ENCODE measurements at regions not wholly inside any gene's neighbourhood (a gene's known extent, or its start where the extent isn't known, plus 50 kb on each side); places are given as distances from the start of the nearest gene placed in this dataset.
"Not testable (repeated sequence)": the region's sequence is repeated elsewhere in the genome, so short reads cannot be mapped to it uniquely, and the experiment has no call there.

GRCh38 chrX:129019412-129019811 is 503.9 kb downstream of the SMARCA1 start:
- Mint-ChIP-seq H3K9me3 (no peaks in the 10 kb centered on the region), H3K36me3 (no peaks in the 10 kb centered on the region), H3K27me3 (no peaks in the 10 kb centered on the region), H3K27ac (no peak overlapping the region), H3K4me1 (no peaks in the 10 kb centered on the region), H3K4me3 (no peak overlapping the region)
- no peak for DNase-seq (ENCODE audit: low spot score in 2 of 2)
- no peak for ATAC-seq (ENCODE audit: low read depth)

GRCh38 chrX:129015381-129015780 is 507.9 kb downstream of the SMARCA1 start:
- H3K9me3 Mint-ChIP-seq, result no peaks in the 10 kb centered on the region

GRCh38 chrX:129013574-129013973 is 509.7 kb downstream of the SMARCA1 start:
- no peaks in the 10 kb centered on the region for H3K9me3 Mint-ChIP-seq
- H3K27ac Mint-ChIP-seq, result no peak overlapping the region
- no peaks in the 10 kb centered on the region for H3K4me1 Mint-ChIP-seq
- DNase-seq (ENCODE audit: low spot score in 2 of 2) (no peak), ATAC-seq (ENCODE audit: low read depth) (no peak)
- no peaks in the 10 kb centered on the region for H3K36me3 Mint-ChIP-seq
- H3K4me3 Mint-ChIP-seq, result no peak overlapping the region
- no peaks in the 10 kb centered on the region for H3K27me3 Mint-ChIP-seq

More at GRCh38 chrX:129015381-129015780, 507.9 kb downstream of the SMARCA1 start:
- no peak for ATAC-seq (ENCODE audit: low read depth)
- H3K27ac Mint-ChIP-seq, result no peak overlapping the region
- no peak overlapping the region for H3K4me3 Mint-ChIP-seq
- DNase-seq (ENCODE audit: low spot score in 2 of 2), result no peak
- no peaks in the 10 kb centered on the region for H3K27me3 Mint-ChIP-seq
- no peaks in the 10 kb centered on the region for H3K36me3 Mint-ChIP-seq
- no peaks in the 10 kb centered on the region for H3K4me1 Mint-ChIP-seq

- no peaks in the 10 kb centered on the region for H3K27me3 Mint-ChIP-seq
- ATAC-seq (ENCODE audit: low read depth) (no peak), DNase-seq (ENCODE audit: low spot score in 2 of 2) (no peak)
- no peak overlapping the region for H3K4me3 Mint-ChIP-seq
- no peak overlapping the region for H3K27ac Mint-ChIP-seq
- H3K9me3 Mint-ChIP-seq, result no peaks in the 10 kb centered on the region
- H3K36me3 Mint-ChIP-seq, result no peaks in the 10 kb centered on the region
- no peaks in the 10 kb centered on the region for H3K4me1 Mint-ChIP-seq
Observed at GRCh38 chrX:129007631-129008030, 515.7 kb downstream of the SMARCA1 start.

GRCh38 chrX:129006491-129006890 is 516.8 kb downstream of the SMARCA1 start:
- DNase-seq (ENCODE audit: low spot score in 2 of 2), result no peak
- H3K4me1 Mint-ChIP-seq, result no peaks in the 10 kb centered on the region
- H3K36me3 Mint-ChIP-seq, result no peaks in the 10 kb centered on the region
- H3K4me3 Mint-ChIP-seq, result no peak overlapping the region
- no peaks in the 10 kb centered on the region for H3K9me3 Mint-ChIP-seq
- no peaks in the 10 kb centered on the region for H3K27me3 Mint-ChIP-seq
- H3K27ac Mint-ChIP-seq, result no peak overlapping the region
- ATAC-seq (ENCODE audit: low read depth), result no peak

GRCh38 chrX:129000797-129001196 is 522.5 kb downstream of the SMARCA1 start:
- ATAC-seq (ENCODE audit: low read depth) (no peak), DNase-seq (ENCODE audit: low spot score in 2 of 2) (no peak)
- Mint-ChIP-seq H3K9me3 (peaks cover 2% of the 10 kb centered on the region), H3K4me3 (no peak overlapping the region), H3K27me3 (no peaks in the 10 kb centered on the region), H3K36me3 (no peaks in the 10 kb centered on the region), H3K27ac (no peak overlapping the region), H3K4me1 (no peaks in the 10 kb centered on the region)

- Mint-ChIP-seq H3K27ac (no peak overlapping the region), H3K4me3 (no peak overlapping the region), H3K27me3 (no peaks in the 10 kb centered on the region), H3K9me3 (peaks cover 2% of the 10 kb centered on the region), H3K36me3 (no peaks in the 10 kb centered on the region), H3K4me1 (no peaks in the 10 kb centered on the region)
- ATAC-seq (ENCODE audit: low read depth) (no peak), DNase-seq (ENCODE audit: low spot score in 2 of 2) (no peak)
Observed at GRCh38 chrX:129000018-129000417, 523.3 kb downstream of the SMARCA1 start.

- Mint-ChIP-seq H3K36me3 (no peaks in the 10 kb centered on the region), H3K9me3 (peaks cover 3% of the 10 kb centered on the region), H3K4me1 (no peaks in the 10 kb centered on the region), H3K27ac (no peak overlapping the region), H3K4me3 (no peak overlapping the region), H3K27me3 (no peaks in the 10 kb centered on the region)
- ATAC-seq (ENCODE audit: low read depth), result no peak
- DNase-seq (ENCODE audit: low spot score in 2 of 2), result no peak
Observed at GRCh38 chrX:128992107-128992971, 531.0 kb downstream of the SMARCA1 start.

- H3K36me3 Mint-ChIP-seq, result no peaks in the 10 kb centered on the region
- ATAC-seq (ENCODE audit: low read depth) (no peak), DNase-seq (ENCODE audit: low spot score in 2 of 2) (no peak)
Observed at GRCh38 chrX:128975745-128976144, 547.5 kb downstream of the SMARCA1 start.

GRCh38 chrX:128973033-128973432 is 550.3 kb downstream of the SMARCA1 start:
- H3K4me1 Mint-ChIP-seq, result no peaks in the 10 kb centered on the region
- H3K27me3 Mint-ChIP-seq, result no peaks in the 10 kb centered on the region
- DNase-seq (ENCODE audit: low spot score in 2 of 2) (no peak), ATAC-seq (ENCODE audit: low read depth) (no peak)
- no peak overlapping the region for H3K27ac Mint-ChIP-seq
- H3K4me3 Mint-ChIP-seq, result no peak overlapping the region
- H3K36me3 Mint-ChIP-seq, result no peaks in the 10 kb centered on the region
- H3K9me3 Mint-ChIP-seq, result no peaks in the 10 kb centered on the region

More at GRCh38 chrX:128975745-128976144, 547.5 kb downstream of the SMARCA1 start:
- Mint-ChIP-seq H3K4me1 (no peaks in the 10 kb centered on the region), H3K27ac (no peak overlapping the region), H3K4me3 (no peak overlapping the region), H3K9me3 (no peaks in the 10 kb centered on the region), H3K27me3 (no peaks in the 10 kb centered on the region)

- Mint-ChIP-seq H3K4me1 (no peaks in the 10 kb centered on the region), H3K36me3 (no peaks in the 10 kb centered on the region), H3K9me3 (peaks cover 3% of the 10 kb centered on the region), H3K4me3 (no peak overlapping the region), H3K27me3 (no peaks in the 10 kb centered on the region), H3K27ac (no peak overlapping the region)
- no peak for DNase-seq (ENCODE audit: low spot score in 2 of 2)
- no peak for ATAC-seq (ENCODE audit: low read depth)
Observed at GRCh38 chrX:128961290-128961689, 562.0 kb downstream of the SMARCA1 start.

GRCh38 chrX:128954697-128955096 is 568.6 kb downstream of the SMARCA1 start:
- ATAC-seq (ENCODE audit: low read depth); H3K4me3 Mint-ChIP-seq; H3K36me3 Mint-ChIP-seq; H3K27ac Mint-ChIP-seq; H3K4me1 Mint-ChIP-seq; H3K27me3 Mint-ChIP-seq; DNase-seq (ENCODE audit: low spot score in 2 of 2): not testable (repeated sequence)
- peaks cover 13% of the 10 kb centered on the region for H3K9me3 Mint-ChIP-seq

GRCh38 chrX:128931071-128931470 is 592.2 kb downstream of the SMARCA1 start:
- Mint-ChIP-seq H3K27ac (no peak overlapping the region), H3K4me3 (no peak overlapping the region), H3K9me3 (peaks cover 5% of the 10 kb centered on the region), H3K36me3 (no peaks in the 10 kb centered on the region), H3K4me1 (no peaks in the 10 kb centered on the region), H3K27me3 (no peaks in the 10 kb centered on the region)
- ATAC-seq (ENCODE audit: low read depth) (no peak), DNase-seq (ENCODE audit: low spot score in 2 of 2) (no peak)

- H3K27ac Mint-ChIP-seq, result no peak overlapping the region
- H3K4me3 Mint-ChIP-seq, result no peak overlapping the region
- no peaks in the 10 kb centered on the region for H3K36me3 Mint-ChIP-seq
- H3K9me3 Mint-ChIP-seq, result peaks cover 5% of the 10 kb centered on the region
- no peak for DNase-seq (ENCODE audit: low spot score in 2 of 2)
- H3K27me3 Mint-ChIP-seq, result no peaks in the 10 kb centered on the region
- H3K4me1 Mint-ChIP-seq, result no peaks in the 10 kb centered on the region
- ATAC-seq (ENCODE audit: low read depth), result no peak
Observed at GRCh38 chrX:128929271-128930057, 593.8 kb downstream of the SMARCA1 start.
